ENCODE measurements at regions not wholly inside any gene's neighbourhood (a gene's known extent, or its start where the extent isn't known, plus 50 kb on each side); places are given as distances from the start of the nearest gene placed in this dataset.

- Histone ChIP-seq H2AFZ (ENCODE audit: low read length) (no peak overlapping the region), H3K36me3 (ENCODE audit: insufficient read depth, low read length) (no peaks in the 10 kb centered on the region), H3K4me1 (ENCODE audit: insufficient read depth, low read length) (no peaks in the 10 kb centered on the region), H3K27ac (ENCODE audit: low read depth, low read length) (no peak overlapping the region), H3K9me3 (ENCODE audit: low read depth, low read length) (no peaks in the 10 kb centered on the region), H3K4me3 (ENCODE audit: insufficient read depth, low read length) (no peak overlapping the region), H4K20me1 (ENCODE audit: insufficient read depth, low read length) (no peaks in the 10 kb centered on the region), H3K27me3 (ENCODE audit: insufficient read depth, low read length) (peaks cover 67% of the 10 kb centered on the region), H3K79me2 (ENCODE audit: insufficient read depth, low read length) (no peaks in the 10 kb centered on the region), H3K4me2 (ENCODE audit: insufficient read depth, low read length) (no peak overlapping the region)
- DNase-seq (ENCODE audit: insufficient read length, low spot score, missing footprints), result no peak
- no peak for TF ChIP-seq CTCF (IDR thresholded peaks at IDR 0.05; ENCODE audit: extremely low read depth, low read depth, low read length)
Measured at GRCh38 chr6:132954222-132954621, 139.9 kb downstream of the RPS12 start.

GRCh38 chr6:132954936-132955335 is 140.6 kb downstream of the RPS12 start:
- Histone ChIP-seq H4K20me1 (ENCODE audit: insufficient read depth, low read length) (no peaks in the 10 kb centered on the region), H3K79me2 (ENCODE audit: insufficient read depth, low read length) (no peaks in the 10 kb centered on the region), H3K27ac (ENCODE audit: low read depth, low read length) (no peak overlapping the region), H3K27me3 (ENCODE audit: insufficient read depth, low read length) (peaks cover 66% of the 10 kb centered on the region), H3K4me3 (ENCODE audit: insufficient read depth, low read length) (no peak overlapping the region), H3K4me2 (ENCODE audit: insufficient read depth, low read length) (no peak overlapping the region), H2AFZ (ENCODE audit: low read length) (no peak overlapping the region), H3K36me3 (ENCODE audit: insufficient read depth, low read length) (no peaks in the 10 kb centered on the region), H3K9me3 (ENCODE audit: low read depth, low read length) (no peaks in the 10 kb centered on the region), H3K4me1 (ENCODE audit: insufficient read depth, low read length) (no peaks in the 10 kb centered on the region)
- no peak for TF ChIP-seq CTCF (IDR thresholded peaks at IDR 0.05; ENCODE audit: extremely low read depth, low read depth, low read length)
- DNase-seq (ENCODE audit: insufficient read length, low spot score, missing footprints), result no peak

GRCh38 chr6:132959639-132960326 is 145.4 kb downstream of the RPS12 start:
- H3K4me1 ChIP-seq (ENCODE audit: insufficient read depth, low read length), result peaks cover 9% of the 10 kb centered on the region
- no peak overlapping the region for H3K4me2 ChIP-seq (ENCODE audit: insufficient read depth, low read length)
- no peaks in the 10 kb centered on the region for H3K9me3 ChIP-seq (ENCODE audit: low read depth, low read length)
- H3K79me2 ChIP-seq (ENCODE audit: insufficient read depth, low read length), result no peaks in the 10 kb centered on the region
- no peaks in the 10 kb centered on the region for H3K36me3 ChIP-seq (ENCODE audit: insufficient read depth, low read length)
- no peak overlapping the region for H3K27ac ChIP-seq (ENCODE audit: low read depth, low read length)
- no peak for DNase-seq (ENCODE audit: insufficient read length, low spot score, missing footprints)
- no peak overlapping the region for H3K4me3 ChIP-seq (ENCODE audit: insufficient read depth, low read length)
- H2AFZ ChIP-seq (ENCODE audit: low read length), result no peak overlapping the region
- no peaks in the 10 kb centered on the region for H4K20me1 ChIP-seq (ENCODE audit: insufficient read depth, low read length)
- H3K27me3 ChIP-seq (ENCODE audit: insufficient read depth, low read length), result peaks cover 51% of the 10 kb centered on the region
- no peak for TF ChIP-seq CTCF (IDR thresholded peaks at IDR 0.05; ENCODE audit: extremely low read depth, low read depth, low read length)

- H3K9me3 ChIP-seq (ENCODE audit: low read depth, low read length), result no peaks in the 10 kb centered on the region
- peaks cover 9% of the 10 kb centered on the region for H3K4me1 ChIP-seq (ENCODE audit: insufficient read depth, low read length)
- no peaks in the 10 kb centered on the region for H4K20me1 ChIP-seq (ENCODE audit: insufficient read depth, low read length)
- no peaks in the 10 kb centered on the region for H3K36me3 ChIP-seq (ENCODE audit: insufficient read depth, low read length)
- H3K79me2 ChIP-seq (ENCODE audit: insufficient read depth, low read length), result no peaks in the 10 kb centered on the region
- peaks cover 41% of the 10 kb centered on the region for H3K27me3 ChIP-seq (ENCODE audit: insufficient read depth, low read length)
- no peak for TF ChIP-seq CTCF (IDR thresholded peaks at IDR 0.05; ENCODE audit: extremely low read depth, low read depth, low read length)
- no peak overlapping the region for H3K4me2 ChIP-seq (ENCODE audit: insufficient read depth, low read length)
- no peak overlapping the region for H2AFZ ChIP-seq (ENCODE audit: low read length)
- H3K4me3 ChIP-seq (ENCODE audit: insufficient read depth, low read length), result no peak overlapping the region
- H3K27ac ChIP-seq (ENCODE audit: low read depth, low read length), result no peak overlapping the region
- DNase-seq (ENCODE audit: insufficient read length, low spot score, missing footprints), result no peak
Measured at GRCh38 chr6:132960720-132961119, 146.4 kb downstream of the RPS12 start.

All from osteoblast (primary cell).